GM12892 (cell line): ENCODE measurements at regions not wholly inside any gene's neighbourhood (a gene's known extent, or its start where the extent isn't known, plus 50 kb on each side); places are given as distances from the start of the nearest gene placed in this dataset.
"Not testable (repeated sequence)": the region's sequence is repeated elsewhere in the genome, so short reads cannot be mapped to it uniquely, and the experiment has no call there.

Source experiments
- DNase-seq: peaks from one replicate; pipeline ENCODE4 v3.0.0; 2011; ENCODE audit not compliant: insufficient read length
- FAIRE-seq: peaks from 2 replicates; lab custom pipeline; 2011; peaks lifted over from hg19 to GRCh38; lab: Jason Lieb, UNC
- POLR2A ChIP-seq: IDR thresholded peaks from 2 replicates; pipeline ENCODE4 v1.6.1; 2011; ENCODE audit warnings: low read depth, low read length, control low read depth
- POLR2AphosphoS5 ChIP-seq: IDR thresholded peaks from 2 replicates; pipeline ENCODE4 v1.6.1; 2011; ENCODE audit warnings: low read depth, low read length, control low read depth
- TAF1 ChIP-seq: IDR thresholded peaks from 2 replicates; pipeline ENCODE4 v1.6.1; 2011; ENCODE audit warnings: low read depth, mild to moderate bottlenecking, control low read depth, low read length, borderline replicate concordance

- DNase-seq, FAIRE-seq: not testable (repeated sequence)
Observed at GRCh38 chr4:154907345-154908045, 126.4 kb downstream of the RBM46 start.

GRCh38 chr4:154908168-154908567 is 127.1 kb downstream of the RBM46 start:
- no peak for FAIRE-seq
- no peak for DNase-seq
- TF ChIP-seq POLR2A (no peak), POLR2AphosphoS5 (no peak), TAF1 (no peak)

- DNase-seq (no peak), FAIRE-seq (no peak)
- TF ChIP-seq TAF1: no peak
- no peak for TF ChIP-seq POLR2A
- TF ChIP-seq POLR2AphosphoS5: no peak
Observed at GRCh38 chr4:154911097-154911496, 130.0 kb downstream of the RBM46 start.

GRCh38 chr4:154911608-154912098 is 130.6 kb downstream of the RBM46 start:
- DNase-seq (no peak), FAIRE-seq (no peak)
- TF ChIP-seq POLR2AphosphoS5: no peak
- TF ChIP-seq POLR2A: no peak
- no peak for TF ChIP-seq TAF1

- TF ChIP-seq POLR2A (no peak), TAF1 (no peak), POLR2AphosphoS5 (no peak)
- DNase-seq (no peak), FAIRE-seq (no peak)
Observed at GRCh38 chr4:154916068-154916467, 135.0 kb downstream of the RBM46 start.

GRCh38 chr4:154927126-154927680 is 146.1 kb downstream of the RBM46 start:
- no peak for TF ChIP-seq POLR2AphosphoS5
- DNase-seq: no peak
- FAIRE-seq: no peak

GRCh38 chr4:154928640-154929257 is 147.7 kb downstream of the RBM46 start:
- no peak for FAIRE-seq
- no peak for DNase-seq

GRCh38 chr4:154936873-154937272 is 155.8 kb downstream of the RBM46 start:
- TF ChIP-seq POLR2AphosphoS5: no peak
- TF ChIP-seq POLR2A: no peak
- no peak for TF ChIP-seq TAF1
- FAIRE-seq: no peak
- no peak for DNase-seq

More at GRCh38 chr4:154928640-154929257, 147.7 kb downstream of the RBM46 start:
- TF ChIP-seq TAF1 (no peak), POLR2AphosphoS5 (no peak), POLR2A (no peak)

- TF ChIP-seq POLR2AphosphoS5 (no peak), POLR2A (no peak), TAF1 (no peak)
- no peak for DNase-seq
- no peak for FAIRE-seq
Observed at GRCh38 chr4:154939851-154940250, 158.8 kb downstream of the RBM46 start.

GRCh38 chr4:154942176-154942575 is 161.1 kb downstream of the RBM46 start:
- TF ChIP-seq POLR2AphosphoS5: no peak
- TF ChIP-seq POLR2A: no peak
- TF ChIP-seq TAF1: no peak
- FAIRE-seq (no peak), DNase-seq (no peak)

GRCh38 chr4:154944996-154945395 is 163.9 kb downstream of the RBM46 start:
- no peak for TF ChIP-seq POLR2AphosphoS5
- no peak for TF ChIP-seq POLR2A
- DNase-seq: no peak
- no peak for FAIRE-seq

- TF ChIP-seq POLR2A: no peak
- TF ChIP-seq POLR2AphosphoS5: no peak
- TF ChIP-seq TAF1: no peak
- FAIRE-seq (no peak), DNase-seq (no peak)
Observed at GRCh38 chr4:154946113-154946512, 165.0 kb downstream of the RBM46 start.
